ENCODE measurements at regions not wholly inside any gene's neighbourhood (a gene's known extent, or its start where the extent isn't known, plus 50 kb on each side); places are given as distances from the start of the nearest gene placed in this dataset.
"Not testable (repeated sequence)": the region's sequence is repeated elsewhere in the genome, so short reads cannot be mapped to it uniquely, and the experiment has no call there.

DNA sequence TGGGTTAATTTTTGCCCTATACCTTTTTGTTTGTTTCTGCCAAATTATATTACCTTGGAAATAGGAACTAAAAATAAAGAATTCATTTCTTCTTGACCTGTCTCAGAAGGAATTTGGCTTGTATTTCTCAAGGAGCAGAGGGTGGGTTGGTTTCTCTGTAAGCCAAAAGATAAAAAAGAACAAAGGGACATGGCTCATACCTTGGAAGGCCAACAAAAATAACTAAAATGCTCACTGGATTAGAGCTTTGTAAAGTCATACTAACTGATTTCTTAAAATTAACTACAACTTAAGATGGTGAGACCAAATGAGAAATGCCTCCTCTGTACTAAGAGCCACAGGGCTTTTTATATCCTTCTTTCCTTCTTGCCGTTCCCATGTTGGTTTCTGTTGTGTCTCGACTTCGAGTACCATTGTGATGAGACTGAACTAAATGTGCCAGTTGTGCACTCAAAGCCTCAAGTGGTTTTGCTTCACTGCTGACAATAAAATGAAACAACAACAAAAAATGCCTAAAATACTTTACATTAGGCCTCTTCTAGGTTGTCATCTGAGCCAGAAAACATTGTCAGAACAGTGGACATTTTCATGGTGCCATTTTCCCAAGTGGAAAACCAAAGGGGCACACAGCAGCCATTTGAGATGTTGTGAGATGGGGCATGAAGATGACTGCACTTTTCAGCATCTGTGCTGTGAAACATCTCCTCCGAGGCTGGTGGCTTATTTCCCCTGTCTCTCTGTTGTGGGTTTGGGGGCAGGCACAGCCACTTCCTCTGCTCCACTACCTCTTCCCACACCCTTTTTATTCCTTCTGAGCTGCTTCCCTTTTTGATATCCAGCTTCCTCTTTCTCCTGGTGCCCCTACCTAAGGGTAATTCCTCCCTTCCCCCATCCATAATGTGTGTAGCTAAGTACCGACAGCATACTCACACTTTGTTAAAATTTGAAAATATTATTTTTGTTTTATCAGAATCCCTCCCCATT lies 51.8 kb upstream of the AGR3 start:
- DNase-seq: peak in 3 of 56 donors; percentile 2 to 19 (median 5)

DNA sequence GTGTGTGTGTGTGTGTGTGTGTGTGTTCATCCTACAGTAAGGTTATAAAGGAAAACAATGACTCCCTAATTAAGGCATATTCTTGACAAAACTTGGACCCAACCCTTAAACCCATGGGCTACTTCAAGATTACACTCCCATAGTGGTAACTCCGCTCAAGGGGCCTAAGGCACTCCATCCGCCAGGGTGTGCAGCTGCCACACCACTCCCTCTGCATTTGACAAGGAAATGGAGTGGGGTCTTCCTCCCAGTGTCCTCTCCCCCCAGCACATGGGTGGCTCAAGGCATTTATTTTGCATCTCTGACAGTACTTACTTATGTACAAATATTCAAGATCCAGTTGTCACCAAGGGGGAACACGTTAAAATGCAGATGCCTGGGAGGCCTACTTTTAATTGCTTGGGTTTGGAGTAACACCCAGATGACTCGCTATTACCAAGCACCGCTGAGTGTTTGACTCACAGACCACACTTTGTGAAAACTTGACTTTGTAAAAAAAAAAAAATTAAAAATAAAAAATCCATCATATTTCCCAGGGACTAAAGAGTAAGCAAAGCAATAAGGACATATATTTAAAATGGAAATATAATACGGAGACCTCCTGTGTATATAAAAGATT lies 53.0 kb upstream of the AGR3 start:
- DNase-seq: no peak

DNA sequence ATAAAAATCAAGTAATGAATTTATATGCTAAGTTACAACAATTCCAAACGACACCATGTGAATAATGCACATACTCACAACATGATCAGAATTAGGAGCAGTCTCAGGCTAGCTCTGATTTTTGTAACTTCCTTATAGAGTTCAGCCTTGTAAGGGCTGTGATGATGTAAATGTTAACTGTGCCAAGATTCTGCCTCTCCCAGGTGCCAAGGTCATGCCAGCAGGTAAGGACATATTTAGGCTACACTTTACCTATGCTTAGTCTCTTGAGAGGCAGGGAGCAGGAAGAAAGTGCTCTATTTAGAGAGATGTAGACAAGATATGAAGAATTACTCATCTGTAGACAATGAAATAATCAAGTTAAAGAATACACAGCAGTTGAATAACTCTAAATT lies 53.6 kb upstream of the AGR3 start:
- no peak for DNase-seq

DNA sequence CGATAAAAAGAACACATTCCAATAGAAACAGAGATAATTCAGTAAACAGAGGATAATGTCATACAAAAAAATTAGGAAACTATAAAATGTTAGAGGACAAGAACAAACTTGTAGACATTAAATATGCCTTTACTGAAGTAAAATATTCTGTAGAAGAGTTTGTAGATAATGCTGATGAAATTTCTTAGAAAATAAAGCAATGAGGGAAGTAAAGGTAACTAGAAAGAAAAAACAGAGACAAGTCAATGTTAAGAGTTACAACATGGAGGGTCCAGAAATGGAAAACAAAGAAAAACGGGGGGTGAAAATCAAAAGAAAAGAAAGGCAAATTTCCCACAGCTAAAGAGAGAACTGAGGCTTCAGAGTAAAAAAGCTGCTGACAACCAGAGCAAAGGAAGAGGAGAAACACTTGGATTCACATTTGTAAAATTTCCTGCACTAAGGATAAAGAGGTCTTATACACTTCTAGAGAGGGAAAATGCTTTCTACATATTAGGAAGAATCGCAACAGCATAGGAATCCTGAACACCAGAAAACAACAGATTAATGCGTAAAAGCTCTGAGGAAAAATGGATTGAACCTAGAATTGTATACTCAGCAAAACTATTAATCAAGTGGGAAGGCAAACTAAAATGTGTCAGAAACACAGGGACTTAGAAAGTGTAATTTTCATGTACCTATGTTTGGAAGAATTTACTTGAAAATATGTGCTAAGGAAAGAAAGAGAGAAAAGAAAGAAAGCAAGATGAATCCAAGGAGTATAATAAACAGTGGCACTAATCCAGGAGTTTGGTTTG lies 55.0 kb upstream of the AGR3 start:
- no peak for DNase-seq

DNA sequence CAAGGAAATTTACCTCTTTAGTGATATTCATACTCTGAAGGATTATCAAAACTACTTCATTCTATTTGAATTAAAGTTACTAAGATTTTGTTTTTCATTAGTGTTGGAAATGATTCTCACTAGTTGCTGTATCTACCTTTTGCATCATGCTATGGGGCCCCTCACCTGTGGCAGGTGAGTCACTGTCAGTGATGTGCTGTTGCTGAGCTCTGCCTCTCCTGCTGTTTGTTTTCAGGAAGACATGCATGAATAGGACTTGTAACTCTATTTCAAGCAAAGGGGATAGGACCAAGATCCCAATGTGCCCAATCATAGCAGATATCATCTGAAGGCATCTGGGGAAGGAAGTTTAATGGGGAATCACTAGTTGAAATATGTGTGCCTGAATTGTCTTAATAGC lies 57.4 kb upstream of the AGR3 start:
- DNase-seq: no peak

DNA sequence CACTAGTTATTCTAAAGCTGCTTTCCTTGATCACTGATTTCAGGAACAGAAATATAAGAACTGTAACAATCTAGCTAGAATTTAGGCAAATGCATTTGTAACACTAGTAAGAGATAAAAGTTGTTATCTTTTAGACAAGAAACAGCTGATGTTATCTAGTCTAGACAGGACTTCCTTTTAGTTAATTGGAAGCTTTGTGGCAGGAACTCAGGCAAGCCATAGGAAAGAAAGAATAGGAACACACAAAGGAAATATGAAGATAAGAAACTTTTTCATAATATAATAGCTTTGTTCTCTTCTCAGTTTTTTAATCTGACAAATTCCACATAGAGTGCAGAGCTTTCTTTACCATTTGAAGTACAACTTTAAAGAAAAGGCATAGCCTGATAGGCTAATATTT lies 59.0 kb upstream of the AGR3 start:
- DNase-seq: no peak

DNA sequence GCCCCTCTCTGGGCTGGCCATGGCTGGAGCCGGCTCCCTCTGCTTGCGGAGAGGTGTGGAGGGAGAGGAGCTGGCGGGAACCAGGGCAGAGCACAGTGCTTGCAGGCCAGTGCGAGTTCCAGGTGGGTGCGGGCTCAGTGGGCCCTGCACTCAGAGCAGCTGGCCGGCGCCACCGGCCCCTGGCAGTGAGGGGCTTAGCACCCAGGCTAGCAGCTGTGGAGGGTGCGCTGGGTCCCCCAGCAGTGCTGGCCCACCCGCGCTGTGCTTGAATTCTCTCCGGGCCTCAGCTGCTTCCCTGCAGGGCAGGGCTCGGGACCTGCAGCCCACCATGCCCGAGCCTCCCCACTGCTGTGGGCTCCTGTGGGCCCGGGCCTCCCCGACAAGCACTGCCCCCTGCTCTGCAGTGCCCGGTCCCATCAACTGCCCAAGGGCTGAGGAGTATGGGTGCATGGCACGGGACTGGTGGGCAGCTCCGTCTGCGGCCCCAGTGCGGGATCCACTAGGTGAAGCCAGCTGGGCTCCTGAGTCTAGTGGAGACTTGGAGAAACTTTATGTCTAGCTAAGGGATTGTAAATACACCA lies 61.2 kb upstream of the AGR3 start:
- DNase-seq: no peak

DNA sequence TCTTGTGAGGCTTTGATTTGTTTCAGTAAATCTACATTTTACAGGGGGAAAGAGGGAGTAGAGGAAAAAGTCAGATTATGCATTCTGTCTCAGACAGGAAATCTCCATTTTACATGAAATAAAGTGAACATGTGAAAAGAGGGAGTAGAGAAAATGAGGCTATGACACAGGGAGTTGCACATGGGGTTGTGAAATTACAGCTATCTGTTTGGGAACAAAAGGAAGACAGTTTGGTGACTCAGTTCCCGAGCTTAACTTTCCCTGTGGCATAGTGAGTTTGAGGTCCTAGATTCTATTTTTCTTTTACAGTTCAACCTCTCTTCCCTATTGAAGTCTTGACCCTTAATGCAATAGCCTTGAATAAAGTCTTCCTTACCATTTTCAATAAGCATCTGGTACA lies 63.2 kb upstream of the AGR3 start:
- DNase-seq: no peak

DNA sequence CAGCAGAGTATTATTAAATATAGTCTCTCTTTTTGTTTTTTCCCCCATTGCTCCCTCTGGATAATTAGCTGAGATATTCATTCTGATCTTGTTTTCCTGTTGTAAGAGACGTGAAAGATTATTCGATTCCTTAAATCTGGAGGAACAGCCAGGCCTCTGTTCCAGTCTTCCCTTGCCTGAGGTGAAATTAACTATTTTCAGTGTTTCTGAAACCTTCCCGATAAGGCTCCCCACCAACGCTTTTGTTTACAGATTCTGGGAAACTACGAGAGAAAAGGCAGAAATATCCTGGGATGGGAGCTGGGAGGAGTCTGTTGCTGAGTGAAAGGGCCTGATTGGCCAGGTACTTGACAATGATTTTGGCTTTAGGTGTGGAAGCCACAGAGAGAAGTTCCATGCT lies 63.6 kb upstream of the AGR3 start:
- DNase-seq: no peak

DNA sequence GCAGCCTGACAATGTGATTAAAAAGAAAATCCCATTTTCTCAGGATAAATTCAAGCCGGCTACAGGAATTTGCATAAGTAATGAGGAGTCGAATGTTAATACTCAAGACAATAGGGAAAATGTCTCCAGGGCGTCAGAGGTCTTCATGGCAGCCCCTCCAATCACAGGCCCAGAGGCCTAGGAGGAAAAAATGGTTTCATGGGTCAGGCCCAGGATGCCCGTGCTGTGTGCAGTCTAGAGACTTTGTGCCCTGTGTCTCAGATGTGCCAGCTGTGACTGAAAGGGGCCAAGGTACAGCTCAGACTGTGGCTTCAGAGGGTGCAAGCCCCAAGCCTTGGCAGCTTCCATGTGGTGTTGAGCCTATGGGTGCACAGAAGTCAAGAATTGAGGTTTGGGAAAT lies 66.3 kb upstream of the AGR3 start:
- not testable (repeated sequence) for DNase-seq

DNA sequence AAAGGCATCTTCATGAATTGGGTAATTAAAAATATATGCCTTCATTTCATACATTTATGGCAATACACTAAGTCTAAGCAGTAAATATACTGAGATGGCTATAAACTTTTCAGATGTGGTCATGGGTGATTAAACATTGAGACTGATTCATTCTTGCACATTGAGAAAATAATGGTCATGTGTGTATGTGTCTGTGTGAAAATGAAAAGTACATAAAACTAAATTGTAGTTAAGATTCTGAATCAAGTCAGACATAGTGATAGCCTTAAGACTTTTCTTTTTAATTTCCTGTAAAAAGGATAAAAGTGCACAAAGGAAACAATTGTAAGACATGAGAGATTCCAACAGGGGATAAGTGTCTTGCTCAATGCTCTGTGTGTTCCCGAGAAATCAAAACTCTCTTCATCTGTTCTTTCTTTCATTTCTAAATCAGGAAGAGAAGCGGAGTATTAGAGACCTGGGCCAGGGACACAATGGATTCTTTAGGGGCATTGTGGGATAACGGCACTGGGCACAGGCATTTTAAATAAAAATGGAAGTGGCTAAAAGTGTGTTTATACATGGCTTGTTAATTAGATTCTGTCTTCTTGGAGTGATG lies 69.8 kb upstream of the AGR3 start:
- DNase-seq: no peak

DNA sequence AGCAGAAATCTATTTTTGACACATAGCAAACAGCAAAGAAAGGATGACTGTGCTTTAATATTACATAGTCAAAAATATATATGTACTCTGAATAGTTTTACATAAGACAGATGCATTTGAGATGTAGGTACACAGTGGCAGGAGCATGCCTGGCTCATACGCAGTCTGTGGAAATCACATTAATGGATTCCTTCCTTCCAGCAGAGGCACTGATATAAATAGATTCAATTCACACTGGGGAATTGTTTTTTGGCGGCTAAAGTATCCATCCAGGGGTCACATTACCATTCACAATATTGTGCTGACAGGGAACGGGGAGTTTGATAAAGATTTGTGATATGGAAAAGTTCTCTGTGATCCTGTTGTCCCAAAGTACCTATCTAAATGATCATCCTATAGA lies 72.5 kb upstream of the AGR3 start:
- DNase-seq: no peak

DNA sequence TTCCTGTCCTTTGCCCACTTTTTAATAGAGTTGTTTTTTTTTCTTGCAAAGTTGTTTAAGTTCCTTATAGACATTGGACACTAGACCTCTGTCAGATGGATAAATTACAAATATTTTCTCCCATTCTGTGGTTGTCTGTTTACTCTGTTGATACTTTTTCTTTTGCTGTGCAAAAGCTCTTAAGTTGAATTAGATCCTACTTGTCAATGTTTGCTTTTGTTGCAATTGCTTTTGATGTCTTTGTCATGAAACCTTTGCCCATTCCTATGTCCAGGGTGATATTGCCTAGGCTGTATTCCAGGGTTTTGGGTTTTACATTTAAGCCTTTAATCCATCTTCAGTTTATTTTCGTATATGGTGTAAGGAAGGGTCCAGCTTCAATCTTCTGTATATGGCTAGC lies 76.9 kb upstream of the AGR3 start:
- no peak for DNase-seq

DNA sequence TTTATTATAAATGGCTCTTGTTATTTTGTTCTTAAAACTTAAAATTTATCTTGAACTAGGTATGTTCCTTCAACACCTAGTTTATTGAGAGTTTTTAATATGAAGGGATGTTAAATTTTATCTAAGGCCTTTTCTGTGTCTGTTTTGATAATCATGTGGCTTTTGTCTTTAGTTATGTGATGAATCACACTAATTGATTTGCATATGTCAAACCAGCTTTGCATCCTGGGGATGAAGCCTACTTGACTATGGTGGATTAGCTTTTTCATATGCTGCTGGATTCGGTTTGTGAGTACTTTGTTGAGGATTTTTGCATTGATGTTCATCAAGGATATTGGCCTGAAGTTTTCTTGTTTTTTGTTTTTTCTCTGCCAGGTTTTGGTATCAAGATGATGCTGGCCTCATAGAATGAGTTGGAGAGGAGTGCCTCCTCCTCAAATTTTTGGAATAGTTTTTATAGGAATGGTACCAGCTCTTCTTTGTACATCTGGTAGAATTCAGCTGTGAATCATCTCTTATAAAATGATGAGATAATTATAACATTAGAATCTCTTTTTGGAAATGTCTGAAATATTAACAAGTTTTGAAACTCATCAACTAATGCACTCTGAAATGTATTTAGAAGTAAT lies 78.7 kb upstream of the AGR3 start:
- DNase-seq: no peak

DNA sequence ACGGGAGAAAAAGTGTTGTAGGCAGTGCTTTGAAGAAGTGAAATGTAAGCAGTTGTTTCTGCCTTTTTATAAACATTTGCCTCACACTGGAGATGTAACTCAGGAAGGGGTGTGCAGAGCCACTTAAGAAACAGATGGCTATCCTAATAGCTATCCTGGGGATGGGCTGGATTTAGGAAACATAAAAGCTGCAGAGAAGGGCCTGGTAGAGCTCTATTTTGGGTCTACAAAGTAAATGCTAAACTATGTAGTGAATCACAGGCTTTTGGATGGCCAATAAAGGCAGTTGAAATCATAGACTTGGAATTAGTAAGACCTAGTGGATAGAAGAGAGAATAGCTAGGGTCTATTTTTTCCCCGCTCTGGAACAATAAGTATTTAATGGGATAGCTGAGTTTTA lies 79.9 kb upstream of the AGR3 start:
- no peak for DNase-seq

DNA sequence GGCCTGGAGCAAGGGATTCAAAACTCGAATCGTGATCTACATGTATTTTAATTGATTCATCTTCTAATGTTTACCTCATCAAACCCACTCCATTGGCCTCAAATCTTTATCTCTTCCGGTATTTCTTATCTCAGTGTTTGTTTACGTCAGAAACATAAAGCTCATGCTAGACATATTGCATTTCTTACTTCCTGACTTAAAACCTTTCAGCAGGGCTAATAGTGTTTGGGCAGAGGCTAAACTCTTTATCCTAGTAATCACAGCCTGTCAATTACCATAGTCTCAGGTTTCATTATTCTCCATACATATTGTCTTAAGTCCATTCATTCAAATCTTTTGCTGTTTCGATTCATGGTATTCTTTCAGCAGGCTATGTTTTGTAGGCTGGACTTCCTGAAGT lies 81.3 kb upstream of the AGR3 start:
- DNase-seq: no peak

DNA sequence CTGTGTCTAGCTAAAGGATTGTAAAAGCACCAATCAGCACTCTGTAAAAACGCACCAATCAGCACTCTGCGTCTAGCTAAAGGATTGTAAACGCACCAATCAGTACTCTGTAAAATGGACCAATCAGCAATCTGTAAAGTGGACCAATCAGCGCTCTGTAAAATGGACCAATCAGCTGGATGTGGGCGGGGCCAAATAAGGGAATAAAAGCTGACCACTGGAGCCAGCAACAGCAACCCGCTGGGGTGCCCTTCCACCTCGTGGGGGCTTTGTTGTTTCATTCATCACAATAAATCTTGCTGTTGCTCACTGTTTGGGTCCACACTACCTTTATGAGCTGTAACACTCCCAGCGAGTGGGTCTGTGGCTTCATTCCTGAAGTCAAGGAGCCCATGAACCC lies 83.9 kb upstream of the AGR3 start:
- DNase-seq: not testable (repeated sequence)

DNA sequence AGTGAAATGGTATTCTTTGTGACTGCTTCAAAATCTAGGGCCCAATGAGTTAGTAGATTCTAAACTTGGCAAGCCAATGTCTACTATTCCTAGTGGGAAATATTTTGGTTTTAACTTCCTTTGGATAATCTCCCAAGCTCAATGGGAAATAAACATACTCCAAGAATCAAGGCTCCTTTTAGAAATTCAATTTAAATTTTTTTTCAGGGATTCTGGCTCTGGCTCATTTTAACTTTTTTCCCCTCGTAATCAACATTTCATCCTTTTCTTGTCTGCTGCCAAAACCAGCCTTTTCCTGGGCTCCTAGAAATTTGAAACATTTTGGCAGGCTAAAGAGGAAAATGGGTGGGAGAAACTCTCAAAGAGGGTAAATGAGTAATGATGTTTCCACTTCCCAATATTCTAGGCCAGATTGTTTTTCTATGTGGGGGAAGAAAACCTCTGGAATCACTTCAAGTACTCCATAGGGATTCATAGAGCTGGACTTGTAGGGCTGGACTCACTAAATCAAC lies 85.6 kb upstream of the AGR3 start:
- no peak for DNase-seq

DNA sequence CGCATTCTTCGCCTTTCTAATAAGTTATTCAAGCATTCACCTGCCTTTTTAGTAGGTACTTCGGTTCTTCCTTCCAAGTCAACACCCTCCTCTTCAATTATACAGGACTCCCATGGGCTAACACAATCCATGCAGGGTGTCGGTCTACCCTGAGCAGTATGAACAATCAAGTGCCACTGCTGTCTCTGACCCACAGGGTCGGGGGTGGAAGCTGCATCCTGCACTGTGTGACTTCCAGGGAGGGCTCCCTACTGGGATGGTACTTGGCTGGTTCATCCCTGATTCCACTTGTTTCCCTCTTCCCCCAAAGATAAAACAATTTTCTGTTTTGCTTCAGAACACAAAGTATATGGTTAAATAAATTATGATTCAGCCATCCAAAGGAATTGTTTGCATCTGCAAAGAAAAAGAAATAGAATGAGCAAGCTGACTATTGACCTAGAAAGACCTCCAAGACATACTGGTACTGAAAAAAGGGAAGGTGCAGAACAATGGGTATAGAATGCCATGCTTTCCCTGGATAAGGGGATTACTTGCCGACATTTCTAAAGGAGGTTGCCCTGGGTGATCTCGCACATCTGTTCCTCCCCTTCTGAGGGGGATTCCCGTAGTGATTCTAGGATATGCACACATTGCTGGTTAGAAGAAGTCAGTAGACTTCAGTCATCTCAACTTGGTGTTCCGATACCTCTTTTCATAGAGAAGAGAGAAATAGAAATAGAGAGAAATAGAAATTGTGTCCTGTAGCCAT lies 89.1 kb upstream of the AGR3 start:
- DNase-seq: no peak

DNA sequence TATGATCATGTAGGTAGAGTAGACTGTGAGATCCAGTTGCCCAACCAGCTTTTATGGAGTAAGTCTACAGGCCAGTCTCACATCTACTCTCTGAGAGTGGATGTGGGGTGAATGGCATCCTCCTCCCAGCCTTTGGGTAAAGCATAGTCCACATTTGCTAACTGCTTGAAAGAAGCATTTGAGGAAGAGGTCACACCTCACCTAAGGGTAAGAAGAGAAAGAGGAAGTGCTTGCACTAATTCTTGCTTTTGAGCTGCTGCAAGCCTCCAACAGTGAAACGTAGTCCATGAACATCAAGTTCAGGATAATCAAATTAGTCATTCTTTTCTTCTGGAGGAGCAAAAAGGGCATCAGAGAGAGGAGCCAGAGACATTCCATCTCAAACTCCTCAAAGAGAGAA lies 93.9 kb upstream of the AGR3 start:
- DNase-seq: no peak
